MM.1S (cell line): ENCODE measurements at regions not wholly inside any gene's neighbourhood (a gene's known extent, or its start where the extent isn't known, plus 50 kb on each side); places are given as distances from the start of the nearest gene placed in this dataset.

ENCODE experiments used
- DNase-seq: peaks from one replicate; pipeline ENCODE4 v3.0.0-alpha.2; 2015
- H2AFZ ChIP-seq: fragments of 300-600 bp; sonication (generic); 2 replicates; pipeline ENCODE4 v1.6.0; 2016; ENCODE audit warnings: antibody characterized with exemption, low read length
- H3F3A ChIP-seq: fragments of 300-600 bp; sonication (generic); 2 replicates; pipeline ENCODE4 v1.6.1; 2016; ENCODE audit warnings: mild to moderate bottlenecking, antibody characterized with exemption, low read length, moderate library complexity, mixed read lengths; ENCODE audit not compliant: insufficient read depth
- H3K27ac ChIP-seq: fragments of 300-600 bp; sonication (generic); 2 replicates; pipeline ENCODE4 v1.5.1; 2016; ENCODE audit warnings: mild to moderate bottlenecking, low read length
- H3K27me3 ChIP-seq: fragments of 300-600 bp; sonication (generic); replicated peaks from 2 replicates; pipeline ENCODE4 v1.6.0; 2016; ENCODE audit warnings: low read length; ENCODE audit not compliant: insufficient read depth
- H3K36me3 ChIP-seq: fragments of 300-600 bp; sonication (generic); replicated peaks from 2 replicates; pipeline ENCODE4 v1.6.1; 2016; ENCODE audit warnings: mild to moderate bottlenecking, low read length, mixed read lengths; ENCODE audit not compliant: insufficient read depth
- H3K4me1 ChIP-seq: fragments of 300-600 bp; sonication (generic); 2 replicates; pipeline ENCODE4 v1.6.1; 2016; ENCODE audit warnings: low read length, mixed read lengths
- H3K4me2 ChIP-seq: fragments of 300-600 bp; sonication (generic); 2 replicates; pipeline ENCODE4 v1.6.0; 2016; ENCODE audit warnings: low read depth, low read length
- H3K4me3 ChIP-seq: fragments of 300-600 bp; sonication (generic); 2 replicates; pipeline ENCODE4 v1.5.1; 2016; ENCODE audit warnings: low read length, mixed read lengths
- H3K79me2 ChIP-seq: fragments of 300-600 bp; sonication (generic); 2 replicates; pipeline ENCODE4 v1.6.1; 2016; ENCODE audit warnings: mixed run types, low read length, mixed read lengths
- H3K9ac ChIP-seq: fragments of 300-600 bp; sonication (generic); 2 replicates; pipeline ENCODE4 v1.6.1; 2016; ENCODE audit warnings: low read length, mixed read lengths
- H3K9me2 ChIP-seq: fragments of 300-600 bp; sonication (generic); replicated peaks from 2 replicates; pipeline ENCODE4 v1.6.1; 2016; ENCODE audit warnings: mild to moderate bottlenecking, low read length, mixed read lengths; ENCODE audit not compliant: insufficient read depth
- H3K9me3 ChIP-seq: fragments of 300-600 bp; sonication (generic); replicated peaks from 2 replicates; pipeline ENCODE4 v1.6.1; 2016; ENCODE audit warnings: mild to moderate bottlenecking, low read length, mixed read lengths; ENCODE audit not compliant: insufficient read depth
- H4K20me1 ChIP-seq: fragments of 300-600 bp; sonication (generic); 2 replicates; pipeline ENCODE4 v1.6.1; 2016; ENCODE audit warnings: mild to moderate bottlenecking, low read length, moderate library complexity, mixed read lengths; ENCODE audit not compliant: insufficient read depth
- CTCF ChIP-seq: fragments of 300-600 bp; sonication (generic); IDR thresholded peaks from 2 replicates; pipeline ENCODE4 v1.5.1; 2016; ENCODE audit warnings: antibody characterized with exemption, low read length, mixed read lengths
- EZH2 ChIP-seq: fragments of 300-600 bp; sonication (generic); optimal IDR thresholded peaks from 2 replicates; pipeline ENCODE3; 2017; ENCODE audit warnings: low read depth, mild to moderate bottlenecking, antibody characterized with exemption, low read length, mixed read lengths
- EZH2phosphoT487 ChIP-seq: fragments of 300-600 bp; sonication (generic); IDR thresholded peaks from 2 replicates; pipeline ENCODE4 v1.6.1; 2018; ENCODE audit warnings: antibody characterized with exemption, low read length

- Histone ChIP-seq H3K4me2 (no peak overlapping the region), H2AFZ (no peak overlapping the region), H4K20me1 (no peaks in the 10 kb centered on the region), H3K4me3 (no peak overlapping the region), H3K9me2 (no peaks in the 10 kb centered on the region), H3K79me2 (no peaks in the 10 kb centered on the region), H3K9me3 (no peaks in the 10 kb centered on the region), H3F3A (no peaks in the 10 kb centered on the region), H3K4me1 (peaks cover 2% of the 10 kb centered on the region; the same call in 1 of the 2 replicates), H3K36me3 (no peaks in the 10 kb centered on the region), H3K27ac (no peak overlapping the region), H3K9ac (no peak overlapping the region), H3K27me3 (no peaks in the 10 kb centered on the region)
- no peak for TF ChIP-seq EZH2phosphoT487
- TF ChIP-seq EZH2 = no peak
- no peak for TF ChIP-seq CTCF
- DNase-seq = no peak
Observed at GRCh38 chr11:130647371-130647770, 198.9 kb downstream of the ADAMTS15 start.

- Histone ChIP-seq H3K4me1 (peaks cover 10% of the 10 kb centered on the region), H4K20me1 (no peaks in the 10 kb centered on the region), H3K9me2 (no peaks in the 10 kb centered on the region), H3K36me3 (no peaks in the 10 kb centered on the region), H3K27ac (no peak overlapping the region), H3K9me3 (no peaks in the 10 kb centered on the region), H3K79me2 (no peaks in the 10 kb centered on the region), H3K4me2 (no peak overlapping the region), H3F3A (no peaks in the 10 kb centered on the region), H3K4me3 (no peak overlapping the region), H3K27me3 (no peaks in the 10 kb centered on the region), H3K9ac (no peak overlapping the region), H2AFZ (no peak overlapping the region)
- no peak for TF ChIP-seq CTCF
- TF ChIP-seq EZH2phosphoT487 = no peak
- TF ChIP-seq EZH2 = no peak
- DNase-seq = no peak
Observed at GRCh38 chr11:130649801-130650200, 201.4 kb downstream of the ADAMTS15 start.

GRCh38 chr11:130650456-130651030 is 202.1 kb downstream of the ADAMTS15 start:
- Histone ChIP-seq H3K36me3 (no peaks in the 10 kb centered on the region), H3K27ac (no peak overlapping the region)

More at GRCh38 chr11:130650456-130651030, 202.1 kb downstream of the ADAMTS15 start:
- no peak overlapping the region for H3K4me2 ChIP-seq
- no peaks in the 10 kb centered on the region for H3K9me2 ChIP-seq
- H4K20me1 ChIP-seq = no peaks in the 10 kb centered on the region
- H3K9me3 ChIP-seq = no peaks in the 10 kb centered on the region
- no peaks in the 10 kb centered on the region for H3K79me2 ChIP-seq
- no peak for DNase-seq
- H3F3A ChIP-seq = no peaks in the 10 kb centered on the region
- TF ChIP-seq EZH2 (no peak), EZH2phosphoT487 (no peak), CTCF (no peak)
- H3K4me3 ChIP-seq = no peak overlapping the region
- no peaks in the 10 kb centered on the region for H3K27me3 ChIP-seq
- H3K9ac ChIP-seq = no peak overlapping the region
- no peak overlapping the region for H2AFZ ChIP-seq
- peaks cover 10% of the 10 kb centered on the region for H3K4me1 ChIP-seq
